ENCODE measurements at regions not wholly inside any gene's neighbourhood (a gene's known extent, or its start where the extent isn't known, plus 50 kb on each side); places are given as distances from the start of the nearest gene placed in this dataset.

- TF ChIP-seq, protein P1, sequence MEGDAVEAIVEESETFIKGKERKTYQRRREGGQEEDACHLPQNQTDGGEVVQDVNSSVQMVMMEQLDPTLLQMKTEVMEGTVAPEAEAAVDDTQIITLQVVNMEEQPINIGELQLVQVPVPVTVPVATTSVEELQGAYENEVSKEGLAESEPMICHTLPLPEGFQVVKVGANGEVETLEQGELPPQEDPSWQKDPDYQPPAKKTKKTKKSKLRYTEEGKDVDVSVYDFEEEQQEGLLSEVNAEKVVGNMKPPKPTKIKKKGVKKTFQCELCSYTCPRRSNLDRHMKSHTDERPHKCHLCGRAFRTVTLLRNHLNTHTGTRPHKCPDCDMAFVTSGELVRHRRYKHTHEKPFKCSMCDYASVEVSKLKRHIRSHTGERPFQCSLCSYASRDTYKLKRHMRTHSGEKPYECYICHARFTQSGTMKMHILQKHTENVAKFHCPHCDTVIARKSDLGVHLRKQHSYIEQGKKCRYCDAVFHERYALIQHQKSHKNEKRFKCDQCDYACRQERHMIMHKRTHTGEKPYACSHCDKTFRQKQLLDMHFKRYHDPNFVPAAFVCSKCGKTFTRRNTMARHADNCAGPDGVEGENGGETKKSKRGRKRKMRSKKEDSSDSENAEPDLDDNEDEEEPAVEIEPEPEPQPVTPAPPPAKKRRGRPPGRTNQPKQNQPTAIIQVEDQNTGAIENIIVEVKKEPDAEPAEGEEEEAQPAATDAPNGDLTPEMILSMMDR (IDR thresholded peaks at IDR 0.05), result no peak
- no peak for TF ChIP-seq POLR2A (IDR thresholded peaks at IDR 0.05)
Observed at GRCh38 chr14:44405011-44405486, 102.0 kb downstream of the FSCB start.
